HCT116 (cell line): ENCODE measurements at regions not wholly inside any gene's neighbourhood (a gene's known extent, or its start where the extent isn't known, plus 50 kb on each side); places are given as distances from the start of the nearest gene placed in this dataset.

ENCODE experiments used
- ATAC-seq: fragments of 200-7000 bp; cut with Tn5 transposase; 2 replicates; pipeline ENCODE4 v1.9.1; 2020; ENCODE audit warnings: mild to moderate bottlenecking, moderate library complexity
- BruUV-seq: library from RNA; stranded (reverse); fragments of 400-500 nt; replicated peaks from 2 replicates; lab custom pipeline; 2021; lab: Mats Ljungman, UMichigan
- CTCF ChIA-PET: fragments of 300-600 bp; sonication (Branson Sonifier 250); formaldehyde crosslinking; loops from one replicate; lab custom pipeline; 2021; ENCODE audit warnings: antibody characterized with exemption; lab: Charles Lee
- POLR2A ChIA-PET: fragments of 300-600, 350-600 bp; sonication (Branson Sonifier 250); formaldehyde crosslinking; loops from one replicate; lab custom pipeline; 2021; ENCODE audit warnings: antibody characterized with exemption; lab: Charles Lee
- RAD21 ChIA-PET, 2 experiments: fragments of 300-600 bp; sonication (Branson Sonifier 250); formaldehyde crosslinking; loops; one replicate each; lab custom pipeline; 2023; ENCODE audit warnings: low total read pairs in 2 of 2; ENCODE audit not compliant: uncharacterized antibody in 2 of 2, unreplicated experiment in 2 of 2, low non-redundant PET in 1 of 2; lab: Charles Lee
- DNase-seq: peaks from one replicate; pipeline ENCODE4 v3.0.0-alpha.2; 2010; ENCODE audit warnings: low read depth, low spot score
- H2AFZ ChIP-seq: fragments of 200-600 bp; shearing (Covaris generic), sonication (generic); 2 replicates; pipeline ENCODE4 v1.6.1; 2017; ENCODE audit warnings: low read depth, mixed run types, mixed read lengths, antibody characterized with exemption, low read length; ENCODE audit not compliant: poor library complexity, severe bottlenecking
- H3K27ac ChIP-seq: 2 replicates; pipeline ENCODE4 v1.5.1; 2012; ENCODE audit warnings: low read depth, low read length
- H3K27me3 ChIP-seq: fragments of 200-600 bp; sonication (generic); 2 replicates; pipeline ENCODE4 v1.6.1; 2016; ENCODE audit warnings: mixed run types, low read length, mixed read lengths; ENCODE audit not compliant: insufficient read depth
- H3K36me3 ChIP-seq, 2 experiments: fragments of 200-500 bp in 1 of 2; fragments of 200-600 bp in 1 of 2; sonication (Bioruptor generic) in 1 of 2; sonication (generic) in 1 of 2; 2 replicates each; pipeline versions ENCODE4 v1.5.1 to v1.6.1; 2014 to 2016; ENCODE audit warnings: low read length in 2 of 2, inconsistent platforms in 1 of 2, mixed read lengths in 1 of 2, mixed run types in 1 of 2; ENCODE audit not compliant: insufficient read depth in 2 of 2, control insufficient read depth in 1 of 2
- H3K4me1 ChIP-seq, 2 experiments: fragments of 200-600 bp in 1 of 2; sonication (generic) in 1 of 2; 2 replicates each; pipeline versions ENCODE4 v1.5.1 to v1.6.1; 2012 to 2017; ENCODE audit warnings: low read length in 2 of 2, inconsistent platforms in 1 of 2, mild to moderate bottlenecking in 1 of 2, mixed read lengths in 1 of 2, mixed run types in 1 of 2, moderate library complexity in 1 of 2; ENCODE audit not compliant: insufficient read depth in 2 of 2, control insufficient read depth in 1 of 2
- H3K4me2 ChIP-seq: fragments of 200-600 bp; sonication (generic); 2 replicates; pipeline ENCODE4 v1.6.1; 2017; ENCODE audit warnings: mixed run types, low read length, mixed read lengths
- H3K4me3 ChIP-seq, 2 experiments: fragments of 200-600 bp in 1 of 2; sonication (generic) in 1 of 2; replicated peaks in 1 of 2; 2 replicates each; pipeline ENCODE4 v1.5.1; 2011 to 2016; ENCODE audit warnings: low read length in 2 of 2, control low read depth in 1 of 2, low read depth in 1 of 2, mild to moderate bottlenecking in 1 of 2, mixed read lengths in 1 of 2, mixed run types in 1 of 2
- H3K79me2 ChIP-seq: fragments of 200-600 bp; sonication (generic); 2 replicates; pipeline ENCODE4 v1.6.1; 2017; ENCODE audit warnings: mild to moderate bottlenecking, mixed run types, low read length, moderate library complexity, mixed read lengths; ENCODE audit not compliant: insufficient read depth
- H3K9ac ChIP-seq: fragments of 200-600 bp; sonication (generic); 2 replicates; pipeline ENCODE4 v1.6.1; 2016; ENCODE audit warnings: low read length, mixed read lengths
- H3K9me2 ChIP-seq: fragments of 200-600 bp; sonication (generic), shearing (Covaris generic); 2 replicates; pipeline ENCODE4 v1.6.1; 2017; ENCODE audit warnings: mixed run types, mild to moderate bottlenecking, moderate library complexity; ENCODE audit not compliant: insufficient read depth
- H3K9me3 ChIP-seq, 2 experiments: fragments of 200-500 bp in 1 of 2; fragments of 200-600 bp in 1 of 2; sonication (Bioruptor generic) in 1 of 2; sonication (generic) in 1 of 2; 2 replicates each; pipeline ENCODE4 v1.6.1; 2014 to 2017; ENCODE audit warnings: low read length in 2 of 2, mixed read lengths in 2 of 2, inconsistent platforms in 1 of 2, low read depth in 1 of 2, mild to moderate bottlenecking in 1 of 2, mixed run types in 1 of 2, moderate library complexity in 1 of 2; ENCODE audit not compliant: control insufficient read depth in 1 of 2, insufficient read depth in 1 of 2
- H4K20me1 ChIP-seq: fragments of 200-600 bp; sonication (generic), shearing (Covaris generic); 2 replicates; pipeline ENCODE4 v1.6.1; 2017; ENCODE audit warnings: mixed run types, mild to moderate bottlenecking, moderate library complexity; ENCODE audit not compliant: insufficient read depth
- CBX3 ChIP-seq: IDR thresholded peaks from 2 replicates; pipeline ENCODE4 v1.6.1; 2012; ENCODE audit warnings: low read depth
- CEBPB ChIP-seq: IDR thresholded peaks from 2 replicates; pipeline ENCODE4 v1.6.1; 2012; ENCODE audit warnings: low read depth
- CTCF ChIP-seq, 3 experiments: fragments of 200-600 bp in 1 of 3; sonication (generic) in 1 of 3; IDR thresholded peaks in 2 of 3; conservative IDR thresholded peaks in 1 of 3; 2 replicates each; pipeline ENCODE4 v1.5.1; 2012 to 2017; ENCODE audit warnings: low read depth in 2 of 3, low read length in 2 of 3, antibody characterized with exemption in 1 of 3, borderline replicate concordance in 1 of 3, control low read depth in 1 of 3, mild to moderate bottlenecking in 1 of 3, mixed read lengths in 1 of 3, mixed run types in 1 of 3, moderate library complexity in 1 of 3; ENCODE audit not compliant: insufficient read depth in 1 of 3
- EZH2 ChIP-seq: fragments of 200-600 bp; sonication (generic); IDR thresholded peaks from 2 replicates; pipeline ENCODE4 v1.6.1; 2017; ENCODE audit warnings: antibody characterized with exemption, mixed run types
- FOSL1 ChIP-seq: IDR thresholded peaks from 2 replicates; pipeline ENCODE4 v1.6.1; 2012; ENCODE audit warnings: low read depth
- RAD21 ChIP-seq: IDR thresholded peaks from 2 replicates; pipeline ENCODE4 v1.6.1; 2012; ENCODE audit warnings: low read depth, mild to moderate bottlenecking
- SRF ChIP-seq: IDR thresholded peaks from 2 replicates; pipeline ENCODE4 v1.6.1; 2012; ENCODE audit warnings: low read depth
- YY1 ChIP-seq: IDR thresholded peaks from 2 replicates; pipeline ENCODE4 v1.6.1; 2011; ENCODE audit warnings: low read length, low read depth, moderate library complexity, mild to moderate bottlenecking; ENCODE audit not compliant: insufficient replicate concordance; ENCODE audit errors: extremely low read depth
- ZFX ChIP-seq: fragments of 450-650 bp; IDR thresholded peaks from 2 replicates; pipeline ENCODE4 v1.6.1; 2017
- intact Hi-C: fragments of 100-400 bp; cut with micrococcal nuclease; formaldehyde crosslinking; loops from 2 replicates; pipeline ENCODE4 v1.10.0; 2022

- intact Hi-C loops, result no loop called here
- H3K4me1 ChIP-seq, result no peaks in the 10 kb centered on the region
- H3K27ac ChIP-seq, result no peak overlapping the region
- no peaks in the 10 kb centered on the region for H3K79me2 ChIP-seq
- no TSS peak for BruUV-seq
- ATAC-seq (no peak), DNase-seq (no peak)
- POLR2A ChIA-PET, result no interaction called here
- no peaks in the 10 kb centered on the region for H4K20me1 ChIP-seq
- H3K36me3 ChIP-seq, result no peaks in the 10 kb centered on the region
- TF ChIP-seq YY1 (no peak), FOSL1 (no peak), CEBPB (no peak), EZH2 (no peak), CTCF (IDR thresholded peaks at IDR 0.05 in 2 of 3, conservative IDR thresholded peaks at IDR 0.05 in 1 of 3; ENCODE audit: borderline replicate concordance in 1 of 3, insufficient read depth in 1 of 3, low read depth in 2 of 3, low read length in 2 of 3) (no peak)
- CTCF ChIA-PET, result no interaction called here
- RAD21 ChIA-PET, result no interaction called here
- H2AFZ ChIP-seq, result no peak overlapping the region
- no peaks in the 10 kb centered on the region for H3K9me2 ChIP-seq
- H3K4me2 ChIP-seq, result no peak overlapping the region
- no peak overlapping the region for H3K4me3 ChIP-seq
- H3K9ac ChIP-seq, result no peak overlapping the region
- H3K27me3 ChIP-seq, result peaks cover 35% of the 10 kb centered on the region; the same call in 1 of the 2 replicates
- H3K9me3 ChIP-seq, result no peaks in the 10 kb centered on the region
Observed at GRCh38 chr16:55189224-55189623, 134.8 kb upstream of the IRX6 start.

GRCh38 chr16:55189682-55190636 is 134.0 kb upstream of the IRX6 start:
- Histone ChIP-seq H3K36me3 (no peaks in the 10 kb centered on the region), H4K20me1 (no peaks in the 10 kb centered on the region), H3K4me1 (no peaks in the 10 kb centered on the region), H3K27me3 (peaks cover 27% of the 10 kb centered on the region; the same call in 1 of the 2 replicates), H3K9ac (no peak overlapping the region), H3K79me2 (no peaks in the 10 kb centered on the region), H2AFZ (no peak overlapping the region), H3K4me3 (no peak overlapping the region), H3K27ac (no peak overlapping the region), H3K4me2 (no peak overlapping the region), H3K9me3 (no peaks in the 10 kb centered on the region), H3K9me2 (no peaks in the 10 kb centered on the region)
- ChIA-PET POLR2A (no interaction called here), CTCF (no interaction called here), RAD21 (no interaction called here)
- intact Hi-C loops, result no loop called here
- ATAC-seq (no peak), DNase-seq (no peak)
- TF ChIP-seq RAD21 (no peak), CTCF (IDR thresholded peaks at IDR 0.05 in 2 of 3, conservative IDR thresholded peaks at IDR 0.05 in 1 of 3; ENCODE audit: borderline replicate concordance in 1 of 3, insufficient read depth in 1 of 3, low read depth in 2 of 3, low read length in 2 of 3) (no peak), CBX3 (no peak), ZFX (no peak), FOSL1 (no peak), SRF (no peak)
- no TSS peak for BruUV-seq
